ENCODE measurements at regions not wholly inside any gene's neighbourhood (a gene's known extent, or its start where the extent isn't known, plus 50 kb on each side); places are given as distances from the start of the nearest gene placed in this dataset.

DNA sequence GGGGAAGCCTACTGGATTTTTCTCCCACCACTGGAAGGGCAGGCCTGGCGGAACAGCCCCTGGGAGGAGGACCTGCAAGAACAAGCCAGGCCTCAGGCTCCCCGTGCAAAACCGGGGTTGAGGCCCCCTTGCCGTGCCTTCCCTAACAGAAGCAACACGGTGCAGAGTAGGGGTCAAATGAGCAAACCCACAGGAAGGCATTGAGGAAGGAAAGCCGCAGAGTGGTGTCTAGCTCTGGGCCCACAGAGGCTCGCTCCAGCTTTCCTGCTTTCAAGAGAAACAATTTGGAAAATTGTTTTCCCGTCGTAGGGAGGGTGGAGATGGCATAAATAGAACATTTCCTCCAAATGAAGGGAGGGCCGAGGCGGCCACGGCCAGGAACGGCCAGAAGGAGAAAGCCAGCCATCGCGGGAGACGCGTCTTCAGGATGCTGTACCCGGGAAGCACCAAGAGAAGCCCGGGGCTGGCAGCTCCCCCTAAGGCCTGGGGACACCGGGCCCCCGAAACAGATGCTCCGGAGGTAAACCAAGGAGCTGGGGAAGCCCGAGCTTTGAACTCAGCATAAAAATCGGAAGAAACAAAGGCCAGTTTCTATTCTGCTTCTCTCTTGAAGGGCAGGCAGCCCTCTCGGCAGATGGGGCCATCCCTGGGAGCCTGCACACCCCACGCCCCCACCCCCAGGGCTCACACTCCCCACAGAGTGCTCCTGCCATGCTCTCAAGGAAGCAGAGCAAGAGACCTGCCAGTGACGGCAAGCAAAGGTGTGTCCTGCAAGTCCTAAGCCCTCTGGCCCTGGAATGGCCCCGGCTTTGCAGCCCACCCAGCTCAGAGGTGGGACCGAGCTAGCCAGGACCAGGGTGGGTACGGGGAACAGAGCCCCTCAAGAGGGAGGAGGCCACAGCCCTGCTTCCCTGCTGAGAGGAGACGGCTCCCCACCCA is 92.0 kb downstream of the RBFOX3 start:
- intact Hi-C loops (cut with DNase I; ENCODE audit: low total_unique reads) = no loop called here
- peaks cover 0 to 4% (median 0%) of the 10 kb centered on the region in 6 donors for H3K4me1 ChIP-seq
- 25 to 33% (median 28%) methylated on average over 29 to 31 of the region's 31 CpGs for WGBS, 5 donors
- H3K27me3 ChIP-seq (replicated peaks in 1 of 7) = peaks cover 0 to 93% (median 35%) of the 10 kb centered on the region in 7 donors
- peaks cover 0 to 1% (median 0%) of the 10 kb centered on the region in 8 donors for H3K9me3 ChIP-seq
- DNase-seq = no peak
- TF ChIP-seq, protein P1, sequence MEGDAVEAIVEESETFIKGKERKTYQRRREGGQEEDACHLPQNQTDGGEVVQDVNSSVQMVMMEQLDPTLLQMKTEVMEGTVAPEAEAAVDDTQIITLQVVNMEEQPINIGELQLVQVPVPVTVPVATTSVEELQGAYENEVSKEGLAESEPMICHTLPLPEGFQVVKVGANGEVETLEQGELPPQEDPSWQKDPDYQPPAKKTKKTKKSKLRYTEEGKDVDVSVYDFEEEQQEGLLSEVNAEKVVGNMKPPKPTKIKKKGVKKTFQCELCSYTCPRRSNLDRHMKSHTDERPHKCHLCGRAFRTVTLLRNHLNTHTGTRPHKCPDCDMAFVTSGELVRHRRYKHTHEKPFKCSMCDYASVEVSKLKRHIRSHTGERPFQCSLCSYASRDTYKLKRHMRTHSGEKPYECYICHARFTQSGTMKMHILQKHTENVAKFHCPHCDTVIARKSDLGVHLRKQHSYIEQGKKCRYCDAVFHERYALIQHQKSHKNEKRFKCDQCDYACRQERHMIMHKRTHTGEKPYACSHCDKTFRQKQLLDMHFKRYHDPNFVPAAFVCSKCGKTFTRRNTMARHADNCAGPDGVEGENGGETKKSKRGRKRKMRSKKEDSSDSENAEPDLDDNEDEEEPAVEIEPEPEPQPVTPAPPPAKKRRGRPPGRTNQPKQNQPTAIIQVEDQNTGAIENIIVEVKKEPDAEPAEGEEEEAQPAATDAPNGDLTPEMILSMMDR (IDR thresholded peaks at IDR 0.05 in 8 of 11, conservative IDR thresholded peaks at IDR 0.05 in 3 of 11) = no peak
- no peak for TF ChIP-seq POLR2A (IDR thresholded peaks at IDR 0.05)
- no peak for TF ChIP-seq POLR2AphosphoS5 (IDR thresholded peaks at IDR 0.05)
- no peak overlapping the region for H3K27ac ChIP-seq
- no peak overlapping the region for H3K4me3 ChIP-seq
- H3K36me3 ChIP-seq = no peaks in the 10 kb centered on the region

DNA sequence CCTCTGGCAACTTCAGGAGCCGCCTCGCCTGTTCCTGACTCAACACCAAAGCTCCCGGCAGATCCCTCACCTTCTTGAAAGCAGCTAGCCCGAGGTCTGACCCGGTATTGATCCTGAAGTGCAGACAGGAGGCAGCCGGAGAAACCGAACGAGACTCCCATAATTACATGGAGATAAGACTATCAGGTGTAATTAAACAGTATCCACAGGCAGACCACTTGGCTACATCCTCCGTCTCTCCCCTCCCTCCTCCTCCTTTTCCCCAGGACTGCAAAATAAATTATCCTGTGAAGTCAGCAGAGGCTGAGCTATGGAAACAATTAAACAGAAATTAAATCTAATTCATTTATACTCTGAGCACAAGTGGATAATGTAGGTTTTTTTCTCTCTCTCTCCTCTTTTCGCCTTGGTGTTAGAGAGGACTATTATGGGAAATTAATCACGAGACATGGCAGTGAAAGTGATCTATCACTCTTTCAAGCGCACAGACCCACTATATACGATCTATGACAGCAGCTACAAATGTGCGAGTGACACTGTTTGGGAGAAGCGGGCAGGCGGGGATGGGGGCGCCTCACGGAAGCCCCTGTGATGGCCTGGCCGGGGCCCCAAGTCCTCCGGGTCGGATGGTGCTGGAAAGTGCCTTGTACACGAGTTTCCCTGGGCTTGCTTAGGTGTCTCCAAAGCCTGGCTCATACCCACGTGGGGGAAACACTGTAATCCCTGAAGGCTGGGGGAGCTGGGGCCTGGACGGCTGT is 92.8 kb downstream of the RBFOX3 start:
- TF ChIP-seq, protein P1 (IDR thresholded peaks at IDR 0.05 in 8 of 11, conservative IDR thresholded peaks at IDR 0.05 in 3 of 11) = no peak
- TF ChIP-seq POLR2A (IDR thresholded peaks at IDR 0.05) (no peak), POLR2AphosphoS5 (IDR thresholded peaks at IDR 0.05) (no peak)
- H3K27me3 ChIP-seq (replicated peaks in 1 of 7) = peaks cover 0 to 90% (median 35%) of the 10 kb centered on the region in 7 donors
- 60 to 72% (median 68%) methylated on average over 24 of the region's 24 CpGs for WGBS, 5 donors

DNA sequence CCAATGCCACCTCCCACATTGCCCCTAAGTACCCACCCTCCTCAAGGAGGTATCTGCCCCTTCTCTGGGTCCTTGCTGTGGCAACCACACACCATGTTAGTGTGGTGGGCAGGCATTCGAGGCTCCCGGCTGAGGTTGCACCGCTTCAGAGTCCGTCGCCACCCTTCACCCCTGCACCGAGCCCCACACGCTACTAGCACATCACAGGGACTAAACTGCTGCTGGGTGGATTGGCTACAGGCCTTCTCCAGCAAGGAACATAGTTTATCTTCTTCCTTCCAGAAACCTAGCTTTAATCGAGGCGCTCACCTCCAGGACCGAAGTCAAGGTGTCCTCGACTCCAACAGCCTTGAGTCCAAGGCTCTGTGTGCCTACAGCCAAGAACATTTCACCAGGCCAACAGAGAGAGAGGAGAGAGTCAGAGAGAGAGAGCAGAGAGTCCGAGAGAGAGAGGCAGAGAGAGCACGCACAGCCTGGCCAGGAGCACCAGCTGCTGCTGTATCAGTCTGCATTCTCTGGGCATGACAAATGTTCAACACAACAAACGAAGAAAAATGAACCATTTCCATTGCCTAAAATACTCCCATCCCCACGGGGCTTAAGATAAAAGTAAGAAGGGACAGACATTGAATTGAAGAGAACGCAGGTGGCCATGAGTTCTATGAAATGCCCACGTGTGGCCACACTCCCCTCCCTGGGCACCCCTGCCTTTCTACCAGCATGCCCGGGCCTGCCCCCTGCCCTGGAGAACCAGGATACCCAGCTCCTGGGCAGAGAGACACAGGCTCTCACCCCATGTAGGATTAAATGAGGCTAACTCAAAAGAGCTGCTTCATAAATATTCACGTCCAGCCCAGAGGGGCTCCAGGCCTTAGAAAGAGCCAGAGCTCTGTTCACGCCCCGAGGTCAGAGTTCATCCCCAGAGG is 94.9 kb downstream of the RBFOX3 start:
- Histone ChIP-seq H3K27ac (no peak overlapping the region), H3K27me3 (replicated peaks in 1 of 7) (peaks cover 0 to 73% (median 26%) of the 10 kb centered on the region in 7 donors), H3K9me3 (peaks cover 0 to 20% (median 7%) of the 10 kb centered on the region in 8 donors), H3K4me1 (peaks cover 0 to 4% (median 0%) of the 10 kb centered on the region in 6 donors), H3K36me3 (no peaks in the 10 kb centered on the region), H3K4me3 (no peak overlapping the region)
- WGBS, 5 donors = 75 to 83% (median 77%) methylated on average over 21 of the region's 21 CpGs
- no peak for DNase-seq
- intact Hi-C loops (cut with DNase I; ENCODE audit: low total_unique reads) = no loop called here
- TF ChIP-seq POLR2AphosphoS5 (IDR thresholded peaks at IDR 0.05) = no peak
- TF ChIP-seq POLR2A (IDR thresholded peaks at IDR 0.05) = no peak
- TF ChIP-seq, protein P1 (IDR thresholded peaks at IDR 0.05 in 8 of 11, conservative IDR thresholded peaks at IDR 0.05 in 3 of 11) = no peak

More for the DNA sequence above, 92.8 kb downstream of the RBFOX3 start:
- Histone ChIP-seq H3K27ac (no peak overlapping the region), H3K9me3 (peaks cover 0 to 10% (median 3%) of the 10 kb centered on the region in 8 donors), H3K36me3 (no peaks in the 10 kb centered on the region), H3K4me1 (peaks cover 0 to 4% (median 0%) of the 10 kb centered on the region in 6 donors), H3K4me3 (no peak overlapping the region)
- no peak for DNase-seq
- intact Hi-C loops (cut with DNase I; ENCODE audit: low total_unique reads) = no loop called here
